Neutrophil (primary cell): ENCODE measurements at regions not wholly inside any gene's neighbourhood (a gene's known extent, or its start where the extent isn't known, plus 50 kb on each side); places are given as distances from the start of the nearest gene placed in this dataset.
"Not testable (repeated sequence)": the region's sequence is repeated elsewhere in the genome, so short reads cannot be mapped to it uniquely, and the experiment has no call there.

Experiments used
- H3K27ac ChIP-seq: fragments of 200-600 bp; sonication (generic); 2 replicates; pipeline ENCODE4 v1.5.1; 2016; ENCODE audit warnings: mild to moderate bottlenecking, moderate library complexity
- H3K27me3 ChIP-seq: fragments of 200-600 bp; sonication (generic); 2 replicates; pipeline ENCODE4 v1.6.0; 2016; ENCODE audit warnings: mild to moderate bottlenecking
- H3K36me3 ChIP-seq: fragments of 200-600 bp; sonication (generic); 2 replicates; pipeline ENCODE4 v1.5.1; 2017
- H3K4me1 ChIP-seq, 2 experiments: fragments of 200-600 bp in 1 of 2; sonication (generic) in 1 of 2; 1 replicate in 1 of 2; 2 replicates in 1 of 2; pipeline versions ENCODE4 v1.5.1 to v1.6.1; 2013 to 2016; ENCODE audit warnings: low read depth in 1 of 2, low read length in 1 of 2, mild to moderate bottlenecking in 1 of 2, moderate library complexity in 1 of 2; ENCODE audit not compliant: control insufficient read depth in 1 of 2, insufficient read depth in 1 of 2
- H3K4me3 ChIP-seq, 2 experiments: fragments of 200-600 bp in 1 of 2; sonication (generic) in 1 of 2; 1 replicate in 1 of 2; 2 replicates in 1 of 2; pipeline ENCODE4 v1.5.1; 2013 to 2016; ENCODE audit warnings: low read depth in 1 of 2, low read length in 1 of 2, mild to moderate bottlenecking in 1 of 2, moderate library complexity in 1 of 2
- H3K9me3 ChIP-seq: fragments of 200-600 bp; sonication (generic); 2 replicates; pipeline ENCODE4 v1.5.1; 2016
- TF ChIP-seq, protein P1 (sequence below): fragments of 200-600 bp; sonication (generic); IDR thresholded peaks from 2 replicates; pipeline ENCODE4 v1.5.1; 2016; ENCODE audit warnings: antibody characterized with exemption

DNA sequence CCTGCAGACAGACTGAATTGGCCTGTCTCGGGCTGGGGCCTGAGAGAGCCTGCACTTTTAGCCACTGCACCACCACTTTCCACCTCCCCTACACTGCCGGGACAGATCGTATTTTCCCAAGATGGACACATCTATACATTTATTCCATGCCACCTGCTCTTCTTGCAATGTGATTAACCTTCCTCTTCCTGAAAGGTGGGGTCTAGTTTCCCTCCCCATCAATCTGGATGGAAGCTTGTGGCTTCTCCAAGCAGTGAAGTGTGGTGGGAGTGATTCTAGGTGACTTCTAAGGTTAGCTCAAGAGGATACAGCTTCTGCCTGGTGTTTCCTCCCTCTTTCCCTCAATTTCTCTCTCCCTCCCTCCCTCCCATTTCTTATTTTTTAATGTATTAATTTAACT lies 143.7 kb downstream of the GPCPD1 start:
- TF ChIP-seq, protein P1, sequence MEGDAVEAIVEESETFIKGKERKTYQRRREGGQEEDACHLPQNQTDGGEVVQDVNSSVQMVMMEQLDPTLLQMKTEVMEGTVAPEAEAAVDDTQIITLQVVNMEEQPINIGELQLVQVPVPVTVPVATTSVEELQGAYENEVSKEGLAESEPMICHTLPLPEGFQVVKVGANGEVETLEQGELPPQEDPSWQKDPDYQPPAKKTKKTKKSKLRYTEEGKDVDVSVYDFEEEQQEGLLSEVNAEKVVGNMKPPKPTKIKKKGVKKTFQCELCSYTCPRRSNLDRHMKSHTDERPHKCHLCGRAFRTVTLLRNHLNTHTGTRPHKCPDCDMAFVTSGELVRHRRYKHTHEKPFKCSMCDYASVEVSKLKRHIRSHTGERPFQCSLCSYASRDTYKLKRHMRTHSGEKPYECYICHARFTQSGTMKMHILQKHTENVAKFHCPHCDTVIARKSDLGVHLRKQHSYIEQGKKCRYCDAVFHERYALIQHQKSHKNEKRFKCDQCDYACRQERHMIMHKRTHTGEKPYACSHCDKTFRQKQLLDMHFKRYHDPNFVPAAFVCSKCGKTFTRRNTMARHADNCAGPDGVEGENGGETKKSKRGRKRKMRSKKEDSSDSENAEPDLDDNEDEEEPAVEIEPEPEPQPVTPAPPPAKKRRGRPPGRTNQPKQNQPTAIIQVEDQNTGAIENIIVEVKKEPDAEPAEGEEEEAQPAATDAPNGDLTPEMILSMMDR, result no peak
- H3K4me1 ChIP-seq, result no peaks in the 10 kb centered on the region
- peaks cover 49% of the 10 kb centered on the region for H3K27me3 ChIP-seq
- H3K4me3 ChIP-seq, result no peak overlapping the region
- H3K36me3 ChIP-seq, result no peaks in the 10 kb centered on the region
- H3K27ac ChIP-seq, result no peak overlapping the region
- no peaks in the 10 kb centered on the region for H3K9me3 ChIP-seq

GRCh38 chr20:5465604-5465927 lies 145.2 kb downstream of the GPCPD1 start:
- no peaks in the 10 kb centered on the region for H3K9me3 ChIP-seq
- peaks cover 52% of the 10 kb centered on the region for H3K27me3 ChIP-seq
- H3K4me1 ChIP-seq, result no peaks in the 10 kb centered on the region
- H3K27ac ChIP-seq, result no peak overlapping the region
- TF ChIP-seq, protein P1, result no peak
- no peaks in the 10 kb centered on the region for H3K36me3 ChIP-seq
- no peak overlapping the region for H3K4me3 ChIP-seq

- H3K4me3 ChIP-seq, result no peak overlapping the region
- TF ChIP-seq, protein P1, result no peak
- no peak overlapping the region for H3K27ac ChIP-seq
Observed at GRCh38 chr20:5464901-5465603, 145.8 kb downstream of the GPCPD1 start.

DNA sequence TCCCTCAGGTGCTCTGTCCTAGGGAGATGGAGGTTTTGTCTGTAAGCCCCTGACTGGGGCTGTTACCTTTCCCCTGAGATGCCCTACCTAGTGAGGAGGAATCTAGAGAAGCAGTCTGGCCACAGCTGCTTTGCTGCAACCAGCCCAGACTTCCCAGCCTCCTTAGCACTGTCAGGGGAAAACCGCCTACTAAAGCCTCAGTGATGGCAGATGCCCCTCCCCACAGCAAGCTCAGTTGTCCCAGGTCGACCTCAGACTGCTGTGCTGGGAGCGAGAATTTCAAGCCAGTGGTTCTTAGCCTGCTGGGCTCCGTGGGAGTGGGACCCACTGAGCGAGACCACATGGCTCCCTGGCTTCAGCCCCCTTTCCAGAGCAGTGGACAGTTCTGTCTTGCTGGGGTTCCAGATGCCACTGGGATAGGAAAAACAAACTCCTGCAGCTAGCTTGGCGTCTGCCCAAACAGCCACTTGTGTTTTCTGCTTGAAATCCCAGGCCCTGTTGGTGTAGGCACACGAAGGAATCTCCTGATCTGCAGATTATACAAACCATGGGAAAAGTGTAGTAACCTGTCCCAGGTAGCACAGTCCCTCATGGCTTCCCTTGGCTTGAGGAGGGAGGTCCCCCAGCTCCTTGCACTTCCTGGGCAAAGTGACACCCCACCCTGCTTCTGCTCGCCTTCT lies 146.4 kb upstream of the PROKR2 start:
- Histone ChIP-seq H3K27me3 (peaks cover 56% of the 10 kb centered on the region), H3K9me3 (no peaks in the 10 kb centered on the region), H3K4me3 (no peak overlapping the region), H3K36me3 (no peaks in the 10 kb centered on the region), H3K4me1 (no peaks in the 10 kb centered on the region), H3K27ac (no peak overlapping the region)
- TF ChIP-seq, protein P1, result no peak

More at GRCh38 chr20:5464901-5465603, 145.8 kb downstream of the GPCPD1 start:
- Histone ChIP-seq H3K4me1 (no peaks in the 10 kb centered on the region), H3K27me3 (peaks cover 53% of the 10 kb centered on the region), H3K36me3 (no peaks in the 10 kb centered on the region), H3K9me3 (no peaks in the 10 kb centered on the region)

DNA sequence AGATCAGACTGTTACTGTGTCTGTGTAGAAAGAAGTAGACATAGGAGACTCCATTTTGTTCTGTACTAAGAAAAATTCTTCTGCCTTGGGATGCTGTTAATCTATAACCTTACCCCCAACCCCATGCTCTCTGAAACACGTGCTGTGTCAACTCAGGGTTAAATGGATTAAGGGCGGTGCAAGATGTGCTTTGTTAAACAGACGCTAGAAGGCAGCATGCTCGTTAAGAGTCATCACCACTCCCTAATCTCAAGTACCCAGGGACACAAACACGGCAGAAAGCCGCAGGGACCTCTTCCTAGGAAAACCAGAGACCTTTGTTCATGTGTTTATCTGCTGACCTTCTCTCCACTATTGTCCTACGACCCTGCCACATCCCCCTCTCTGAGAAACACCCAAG lies 137.0 kb upstream of the PROKR2 start:
- H3K27me3 ChIP-seq, H3K36me3 ChIP-seq, H3K4me3 ChIP-seq, H3K4me1 ChIP-seq, H3K9me3 ChIP-seq, H3K27ac ChIP-seq: not testable (repeated sequence)

- H3K4me3 ChIP-seq, H3K9me3 ChIP-seq, H3K4me1 ChIP-seq, H3K36me3 ChIP-seq, H3K27ac ChIP-seq, H3K27me3 ChIP-seq: not testable (repeated sequence)
Observed at GRCh38 chr20:5453316-5453715, 136.6 kb upstream of the PROKR2 start.

DNA sequence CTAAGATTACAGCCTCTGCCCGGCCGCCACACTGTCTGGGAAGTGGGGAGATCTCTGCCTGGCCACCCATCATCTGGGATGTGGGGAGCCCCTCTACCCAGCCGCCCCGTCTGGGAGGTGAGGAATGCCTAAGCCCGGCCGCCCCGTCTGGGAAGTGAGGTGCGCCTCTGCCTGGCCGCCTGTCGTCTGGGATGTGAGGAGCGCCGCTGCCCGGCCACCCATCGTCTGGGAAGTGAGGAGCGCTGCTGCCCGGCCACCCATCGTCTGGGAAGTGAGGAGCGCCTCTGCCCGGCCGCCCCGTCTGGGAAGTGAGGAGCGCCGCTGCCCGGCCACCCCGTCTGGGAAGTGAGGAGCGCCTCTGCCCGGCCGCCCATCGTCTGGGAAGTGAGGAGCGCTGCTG lies 135.9 kb upstream of the PROKR2 start:
- H3K36me3 ChIP-seq, H3K9me3 ChIP-seq, H3K4me3 ChIP-seq, H3K27me3 ChIP-seq, H3K4me1 ChIP-seq, H3K27ac ChIP-seq: not testable (repeated sequence)

- not testable (repeated sequence) for H3K27ac ChIP-seq, H3K4me1 ChIP-seq, H3K27me3 ChIP-seq, H3K9me3 ChIP-seq, H3K4me3 ChIP-seq, H3K36me3 ChIP-seq
Observed at GRCh38 chr20:5452286-5452685, 135.5 kb upstream of the PROKR2 start.
